ENCODE measurements at regions not wholly inside any gene's neighbourhood (a gene's known extent, or its start where the extent isn't known, plus 50 kb on each side); places are given as distances from the start of the nearest gene placed in this dataset.

DNA sequence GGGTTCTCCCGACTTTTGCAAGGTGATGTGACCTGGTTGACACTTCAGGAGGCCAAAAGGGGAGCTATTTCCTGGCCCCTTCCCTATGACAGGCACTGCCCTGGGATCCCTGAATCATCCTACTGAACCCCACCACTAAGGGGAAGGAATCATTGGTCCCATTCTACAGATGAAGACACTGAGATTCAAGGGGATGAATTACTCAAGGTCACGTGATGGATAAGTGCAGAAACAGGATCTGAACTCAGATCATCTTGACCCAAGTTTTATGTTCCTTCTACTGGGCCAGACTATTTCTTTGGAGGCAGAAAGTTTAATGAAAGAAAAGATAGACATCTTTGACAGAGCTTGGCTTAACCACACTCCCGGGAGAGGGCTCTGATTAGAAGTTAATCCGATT lies 258.7 kb downstream of the RRAGC start:
- no peaks in the 10 kb centered on the region for H3K36me3 ChIP-seq (ENCODE audit: low read length)
- no peak overlapping the region for H3K27ac ChIP-seq (ENCODE audit: low read depth, low read length)
- H4K20me1 ChIP-seq (ENCODE audit: low read depth, low read length), result no peaks in the 10 kb centered on the region
- no peaks in the 10 kb centered on the region for H3K79me2 ChIP-seq (ENCODE audit: insufficient read depth, low read length)
- H3K9ac ChIP-seq (ENCODE audit: low read length), result no peak overlapping the region
- no peaks in the 10 kb centered on the region for H3F3A ChIP-seq (ENCODE audit: insufficient read depth)
- no peak overlapping the region for H3K4me2 ChIP-seq (ENCODE audit: low read depth, low read length, poor library complexity, severe bottlenecking)
- no peak overlapping the region for H2AFZ ChIP-seq (ENCODE audit: low read depth, low read length, severe bottlenecking)
- no peak overlapping the region for H3K4me3 ChIP-seq (ENCODE audit: insufficient read depth, low read length, poor library complexity, severe bottlenecking)
- TF ChIP-seq CTCF (IDR thresholded peaks at IDR 0.05; ENCODE audit: insufficient read depth, low read length, poor library complexity, severe bottlenecking), result no peak
- TF ChIP-seq EZH2phosphoT487 (conservative IDR thresholded peaks at IDR 0.05; ENCODE audit: low read length), result no peak
- no peaks in the 10 kb centered on the region for H3K27me3 ChIP-seq (ENCODE audit: low read length)
- no peaks in the 10 kb centered on the region for H3K9me2 ChIP-seq (replicated peaks; ENCODE audit: insufficient read depth, low read length)
- no peaks in the 10 kb centered on the region for H3K9me3 ChIP-seq (ENCODE audit: insufficient read depth, low read length)

DNA sequence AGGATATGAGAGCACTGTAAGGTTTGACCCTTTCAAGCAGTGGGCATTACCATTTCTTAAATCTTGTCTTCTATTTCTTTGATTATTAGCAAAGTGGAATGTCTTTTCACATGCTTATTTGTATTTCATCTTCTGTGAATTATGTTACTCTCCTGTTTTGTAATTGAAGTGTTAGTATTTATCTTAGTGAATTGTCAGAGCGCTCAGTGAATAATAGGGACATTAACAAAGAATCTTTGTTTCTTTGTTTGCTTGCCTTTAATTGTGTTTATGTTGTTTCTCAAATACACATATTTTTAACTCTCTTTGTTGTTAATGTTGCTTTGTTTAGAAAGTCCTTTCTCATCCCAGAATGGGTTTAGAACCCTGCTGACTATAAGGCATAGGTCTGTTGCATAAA lies 259.3 kb downstream of the RRAGC start:
- TF ChIP-seq EZH2phosphoT487 (conservative IDR thresholded peaks at IDR 0.05; ENCODE audit: low read length) (no peak), CTCF (IDR thresholded peaks at IDR 0.05; ENCODE audit: insufficient read depth, low read length, poor library complexity, severe bottlenecking) (no peak)
- H3K36me3 ChIP-seq (ENCODE audit: low read length), result no peaks in the 10 kb centered on the region
- H4K20me1 ChIP-seq (ENCODE audit: low read depth, low read length), result no peaks in the 10 kb centered on the region
- no peak overlapping the region for H3K4me3 ChIP-seq (ENCODE audit: insufficient read depth, low read length, poor library complexity, severe bottlenecking)
- no peaks in the 10 kb centered on the region for H3F3A ChIP-seq (ENCODE audit: insufficient read depth)
- H3K27me3 ChIP-seq (ENCODE audit: low read length), result no peaks in the 10 kb centered on the region
- H3K79me2 ChIP-seq (ENCODE audit: insufficient read depth, low read length), result no peaks in the 10 kb centered on the region
- H3K9me2 ChIP-seq (replicated peaks; ENCODE audit: insufficient read depth, low read length), result no peaks in the 10 kb centered on the region
- no peak overlapping the region for H3K27ac ChIP-seq (ENCODE audit: low read depth, low read length)
- H3K9me3 ChIP-seq (ENCODE audit: insufficient read depth, low read length), result no peaks in the 10 kb centered on the region
- H3K4me2 ChIP-seq (ENCODE audit: low read depth, low read length, poor library complexity, severe bottlenecking), result no peak overlapping the region
- no peak overlapping the region for H2AFZ ChIP-seq (ENCODE audit: low read depth, low read length, severe bottlenecking)
- no peak overlapping the region for H3K9ac ChIP-seq (ENCODE audit: low read length)

GRCh38 chr1:38598118-38598517 lies 261.5 kb downstream of the RRAGC start:
- Histone ChIP-seq H3K9me2 (replicated peaks; ENCODE audit: insufficient read depth, low read length) (no peaks in the 10 kb centered on the region), H3K27me3 (ENCODE audit: low read length) (no peaks in the 10 kb centered on the region), H3K27ac (ENCODE audit: low read depth, low read length) (no peak overlapping the region)

More at GRCh38 chr1:38598118-38598517, 261.5 kb downstream of the RRAGC start:
- Histone ChIP-seq H3K9ac (ENCODE audit: low read length) (no peak overlapping the region), H4K20me1 (ENCODE audit: low read depth, low read length) (no peaks in the 10 kb centered on the region), H2AFZ (ENCODE audit: low read depth, low read length, severe bottlenecking) (no peak overlapping the region), H3K9me3 (ENCODE audit: insufficient read depth, low read length) (no peaks in the 10 kb centered on the region), H3K4me2 (ENCODE audit: low read depth, low read length, poor library complexity, severe bottlenecking) (no peak overlapping the region), H3F3A (ENCODE audit: insufficient read depth) (no peaks in the 10 kb centered on the region), H3K4me3 (ENCODE audit: insufficient read depth, low read length, poor library complexity, severe bottlenecking) (no peak overlapping the region), H3K36me3 (ENCODE audit: low read length) (no peaks in the 10 kb centered on the region), H3K79me2 (ENCODE audit: insufficient read depth, low read length) (no peaks in the 10 kb centered on the region)
- TF ChIP-seq EZH2phosphoT487 (conservative IDR thresholded peaks at IDR 0.05; ENCODE audit: low read length), result no peak
- TF ChIP-seq CTCF (IDR thresholded peaks at IDR 0.05; ENCODE audit: insufficient read depth, low read length, poor library complexity, severe bottlenecking), result no peak
